ENCODE measurements at regions not wholly inside any gene's neighbourhood (a gene's known extent, or its start where the extent isn't known, plus 50 kb on each side); places are given as distances from the start of the nearest gene placed in this dataset.
"Not testable (repeated sequence)": the region's sequence is repeated elsewhere in the genome, so short reads cannot be mapped to it uniquely, and the experiment has no call there.

GRCh38 chr7:109503421-109503820, 933.7 kb downstream of the DNAJB9 start:
- no peak for DNase-seq

GRCh38 chr7:109522585-109522984, 952.9 kb downstream of the DNAJB9 start:
- no peak for DNase-seq

DNA sequence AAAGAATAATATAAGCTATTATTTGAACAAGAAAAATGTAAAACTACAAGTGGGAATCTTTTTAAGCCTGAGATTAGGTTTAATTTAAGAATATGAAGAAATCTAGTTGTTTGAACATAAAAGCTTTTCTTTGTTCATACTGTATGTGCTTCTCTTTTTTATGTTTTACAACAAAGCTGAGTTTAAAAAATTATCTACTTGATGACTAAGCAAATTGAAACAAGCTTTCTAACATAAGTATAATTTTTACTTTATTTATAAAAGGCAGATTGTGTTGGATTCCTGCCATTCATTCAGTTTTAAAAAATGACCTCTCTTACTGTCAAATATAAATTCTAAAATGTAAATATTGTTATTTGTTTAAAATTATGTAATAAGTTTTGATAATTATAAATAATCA, 958.2 kb downstream of the DNAJB9 start:
- no peak for DNase-seq

DNA sequence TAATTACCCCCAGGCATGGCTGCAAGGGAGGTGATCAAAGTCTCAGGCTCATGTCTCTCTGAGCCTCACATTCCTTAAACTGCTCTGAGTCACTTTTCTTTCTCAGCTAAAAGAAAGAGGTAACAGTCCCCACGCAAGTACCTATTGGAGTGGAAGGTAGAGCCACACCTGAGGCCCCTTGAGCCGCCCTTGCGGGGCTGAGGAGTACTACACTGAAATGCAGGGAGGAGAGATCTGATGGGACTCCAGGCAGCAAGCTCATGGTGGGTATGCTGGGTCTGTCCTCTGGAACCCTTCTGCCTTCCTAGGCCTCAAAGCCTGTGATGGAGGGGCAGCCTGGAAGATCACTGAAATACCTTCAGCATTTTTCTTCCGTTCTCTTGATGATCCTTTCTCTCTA, 960.0 kb downstream of the DNAJB9 start:
- DNase-seq, result no peak

- no peak for DNase-seq
Measured at GRCh38 chr7:109532262-109532992, 962.8 kb downstream of the DNAJB9 start.

DNA sequence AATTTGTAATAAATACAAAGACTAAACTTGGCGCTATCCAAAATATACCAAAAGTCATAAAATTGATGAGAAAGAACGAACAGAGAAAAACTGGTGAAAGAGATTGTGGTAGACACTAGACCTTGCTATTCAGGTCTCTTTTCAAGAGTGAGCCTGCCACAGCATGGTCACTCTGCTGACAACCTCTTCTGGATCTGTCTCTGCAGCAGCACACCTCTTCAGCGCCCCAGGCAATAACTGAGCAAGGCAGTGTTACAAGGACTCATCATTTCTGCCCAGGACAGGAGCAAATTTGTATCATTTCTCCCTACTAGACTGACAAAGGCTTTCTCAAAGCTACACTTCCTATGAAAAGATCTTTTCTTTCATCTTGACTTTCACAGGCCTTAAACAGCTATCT, 976.0 kb downstream of the DNAJB9 start:
- no peak for DNase-seq

- DNase-seq, result peak; percentile 42
Measured at GRCh38 chr7:109549471-109550193, 980.0 kb downstream of the DNAJB9 start.

DNA sequence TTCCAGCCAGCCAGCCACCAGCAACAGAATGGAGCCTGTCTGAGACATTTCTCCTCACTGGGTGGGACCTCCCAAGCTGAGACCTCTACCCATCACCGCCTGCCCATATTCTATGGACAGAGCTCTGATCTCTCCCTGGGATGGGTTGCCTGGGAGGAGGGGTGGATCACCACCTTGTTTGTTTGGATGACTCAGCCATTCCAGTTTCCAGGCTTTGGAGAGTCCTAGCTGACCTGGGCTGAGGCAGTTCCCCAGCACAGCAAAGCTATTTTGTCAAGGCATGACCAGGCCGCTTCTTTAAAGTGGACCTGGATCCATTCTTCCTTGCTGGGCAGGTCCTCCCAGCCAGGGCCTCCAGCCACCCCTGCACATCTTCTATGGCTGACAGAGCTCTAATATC, 982.3 kb downstream of the DNAJB9 start:
- no peak for DNase-seq

DNA sequence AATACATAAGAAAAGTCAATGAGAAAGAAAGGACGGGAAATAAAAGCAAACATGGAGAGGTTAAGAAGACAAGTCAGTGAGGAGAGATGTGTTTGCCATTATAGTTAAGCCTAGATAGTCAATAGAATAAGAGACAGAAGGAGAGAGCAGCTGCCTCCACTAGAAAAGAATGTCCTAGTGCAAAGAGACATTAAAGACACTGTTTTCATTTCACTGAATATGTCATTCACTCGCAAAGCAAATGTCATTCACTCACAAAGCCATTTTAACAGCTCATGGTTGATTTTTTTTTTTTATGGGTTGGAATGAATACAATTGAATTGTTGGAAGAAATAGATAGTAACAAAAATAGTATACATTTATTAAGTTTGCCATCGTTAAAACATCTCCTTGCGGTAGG, 1007.6 kb downstream of the DNAJB9 start:
- no peak for DNase-seq

- DNase-seq, result no peak
Measured at GRCh38 chr7:109579901-109580300, 1010.2 kb downstream of the DNAJB9 start.

GRCh38 chr7:109582211-109582610, 1012.5 kb downstream of the DNAJB9 start:
- DNase-seq, result no peak

GRCh38 chr7:109596948-109597347, 1027.3 kb downstream of the DNAJB9 start:
- not testable (repeated sequence) for DNase-seq

DNA sequence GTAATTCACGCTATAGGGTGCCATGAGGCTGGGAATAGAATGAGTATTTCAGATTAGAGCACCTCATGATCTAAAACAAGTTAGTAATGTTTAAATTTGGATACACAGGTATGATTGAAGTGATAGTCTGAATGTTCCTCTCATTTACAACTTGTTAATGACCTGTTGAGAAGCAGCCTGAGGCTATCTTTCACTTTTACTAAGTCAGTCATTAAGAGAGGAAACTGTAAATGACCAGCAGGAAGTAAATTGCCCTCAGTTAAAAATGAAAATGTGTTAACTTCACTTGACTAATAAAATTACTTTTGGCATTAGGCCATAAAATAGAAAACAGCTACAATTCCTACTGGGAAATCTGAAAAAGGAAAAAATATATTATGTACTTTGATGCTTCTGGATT, 1042.0 kb downstream of the DNAJB9 start:
- DNase-seq, result no peak

- DNase-seq, result no peak
Measured at GRCh38 chr7:109616551-109617069, 1046.9 kb downstream of the DNAJB9 start.

DNA sequence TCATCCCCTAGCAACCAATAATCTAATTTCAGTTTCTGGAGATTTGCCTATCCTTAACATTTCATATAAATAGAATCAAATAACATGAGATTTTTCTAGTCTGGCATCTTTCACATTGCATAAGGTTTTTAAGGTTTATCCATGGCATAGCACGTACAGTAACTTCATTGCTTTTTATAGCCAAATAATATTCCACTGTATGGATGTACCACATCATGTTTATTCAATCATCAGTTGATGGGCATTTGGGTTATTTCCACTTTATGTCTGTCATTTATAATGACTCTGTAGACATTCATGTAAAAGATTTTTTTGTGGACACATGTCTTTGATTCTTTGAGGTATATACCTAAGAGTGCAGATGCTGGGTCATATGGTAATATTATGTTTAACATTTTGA, 1052.6 kb downstream of the DNAJB9 start:
- no peak for DNase-seq

DNA sequence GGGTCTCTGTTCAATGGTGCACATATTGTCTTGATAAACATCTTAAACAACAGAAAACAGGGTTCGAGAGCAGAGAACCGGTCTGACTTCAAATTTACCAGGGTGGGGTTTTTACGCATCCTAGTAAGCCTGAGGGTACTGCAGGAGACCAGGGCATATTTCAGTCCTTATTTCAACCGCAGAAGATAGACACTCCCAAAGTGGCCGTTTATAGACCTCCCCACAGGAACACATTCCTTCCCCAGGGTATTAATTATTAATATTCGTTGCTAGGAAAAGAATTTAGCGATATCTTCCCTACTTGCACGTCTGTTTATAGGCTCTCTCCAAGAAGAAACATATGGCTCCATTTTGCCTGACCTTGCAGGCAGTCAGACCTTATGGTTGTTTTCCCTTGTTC, 1063.2 kb downstream of the DNAJB9 start:
- DNase-seq, result not testable (repeated sequence)

DNA sequence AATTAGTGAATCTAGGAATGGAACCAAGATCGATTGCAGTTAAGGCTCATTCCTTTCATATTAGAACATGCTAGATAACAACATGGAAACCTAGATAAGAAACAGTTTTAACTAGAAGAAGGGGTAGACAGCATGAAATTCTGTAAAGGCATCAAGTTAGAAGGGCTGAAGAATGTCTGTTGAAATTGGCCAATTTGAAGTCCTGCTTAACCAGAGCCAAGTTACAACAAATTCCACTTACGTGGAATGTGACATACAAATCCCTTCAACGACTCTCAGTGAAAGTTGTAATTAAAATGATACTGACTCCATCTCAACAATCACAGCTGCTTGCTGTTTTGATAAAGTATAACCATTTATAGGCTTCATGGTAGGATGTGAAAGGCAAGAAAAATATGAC, 1065.7 kb downstream of the DNAJB9 start:
- DNase-seq, result no peak

- no peak for DNase-seq
Measured at GRCh38 chr7:109637428-109637990, 1067.8 kb downstream of the DNAJB9 start.

- DNase-seq, result no peak
Measured at GRCh38 chr7:109638321-109638720, 1068.6 kb downstream of the DNAJB9 start.

DNA sequence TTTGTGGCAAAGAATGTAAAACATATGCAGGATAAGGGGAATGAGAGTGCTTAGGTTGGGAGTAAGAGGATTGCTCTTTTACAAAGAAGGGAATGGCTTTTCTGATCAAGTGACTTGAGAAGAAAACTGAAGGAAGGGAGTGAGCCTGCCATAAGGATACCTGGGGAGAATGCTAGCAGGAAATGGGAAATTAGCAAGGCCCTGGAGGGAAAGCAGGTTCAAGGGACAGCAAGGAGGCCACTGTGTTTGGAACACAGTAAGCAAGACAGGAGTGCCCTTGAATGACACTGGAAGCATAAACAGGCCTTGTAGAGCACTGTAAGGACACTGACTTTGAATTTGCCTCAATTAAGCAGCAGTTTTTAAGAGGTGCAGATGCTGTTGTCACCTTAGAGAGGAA, 1069.9 kb downstream of the DNAJB9 start:
- no peak for DNase-seq

- DNase-seq, result no peak
Measured at GRCh38 chr7:109641445-109641844, 1071.8 kb downstream of the DNAJB9 start.

- DNase-seq, result no peak
Measured at GRCh38 chr7:109646124-109646523, 1076.5 kb downstream of the DNAJB9 start.

- DNase-seq, result not testable (repeated sequence)
Measured at GRCh38 chr7:109646594-109646993, 1076.9 kb downstream of the DNAJB9 start.

- DNase-seq, result not testable (repeated sequence)
Measured at GRCh38 chr7:109647263-109647662, 1077.6 kb downstream of the DNAJB9 start.

All from NCI-H446 treated with DMSO at 0.1 percent for 48 hours (cell line).